ENCODE measurements at regions not wholly inside any gene's neighbourhood (a gene's known extent, or its start where the extent isn't known, plus 50 kb on each side); places are given as distances from the start of the nearest gene placed in this dataset.

- Mint-ChIP-seq H3K4me1 (no peaks in the 10 kb centered on the region), H3K27me3 (no peaks in the 10 kb centered on the region), H3K36me3 (no peaks in the 10 kb centered on the region), H3K4me3 (no peak overlapping the region), H3K27ac (no peak overlapping the region), H3K9me3 (peaks cover 0 to 6% (median 0%) of the 10 kb centered on the region in 9 donors)
- no peak for ATAC-seq
- POLR2A ChIA-PET, result no interaction called here
- no peak for DNase-seq
Observed at GRCh38 chr2:66704786-66705185, 269.9 kb downstream of the MEIS1 start.

- Mint-ChIP-seq H3K4me1 (no peaks in the 10 kb centered on the region), H3K27me3 (peaks cover 0 to 2% (median 0%) of the 10 kb centered on the region in 5 donors), H3K36me3 (no peaks in the 10 kb centered on the region), H3K9me3 (peaks cover 0 to 13% (median 0%) of the 10 kb centered on the region in 9 donors), H3K27ac (no peak overlapping the region), H3K4me3 (no peak overlapping the region)
- DNase-seq, result no peak
- ATAC-seq, result no peak
- POLR2A ChIA-PET, result no interaction called here
Observed at GRCh38 chr2:66714610-66715009, 279.7 kb downstream of the MEIS1 start.

GRCh38 chr2:66717218-66717905, 282.4 kb downstream of the MEIS1 start:
- H3K27me3 Mint-ChIP-seq, result peaks cover 0 to 2% (median 0%) of the 10 kb centered on the region in 5 donors
- ATAC-seq (no peak), DNase-seq (no peak)
- H3K4me1 Mint-ChIP-seq, result no peaks in the 10 kb centered on the region
- H3K36me3 Mint-ChIP-seq, result no peaks in the 10 kb centered on the region
- no peak overlapping the region for H3K4me3 Mint-ChIP-seq
- POLR2A ChIA-PET, result no interaction called here
- no peak overlapping the region for H3K27ac Mint-ChIP-seq
- peaks cover 0 to 13% (median 2%) of the 10 kb centered on the region in 9 donors for H3K9me3 Mint-ChIP-seq

GRCh38 chr2:66717973-66718372, 283.0 kb downstream of the MEIS1 start:
- ATAC-seq (no peak), DNase-seq (no peak)
- Mint-ChIP-seq H3K9me3 (peaks cover 0 to 20% (median 2%) of the 10 kb centered on the region in 9 donors), H3K27me3 (peaks cover 0 to 2% (median 0%) of the 10 kb centered on the region in 5 donors), H3K4me1 (no peaks in the 10 kb centered on the region), H3K36me3 (no peaks in the 10 kb centered on the region), H3K4me3 (no peak overlapping the region), H3K27ac (no peak overlapping the region)
- POLR2A ChIA-PET, result no interaction called here

GRCh38 chr2:66721776-66722175, 286.9 kb downstream of the MEIS1 start:
- H3K4me1 Mint-ChIP-seq, result no peaks in the 10 kb centered on the region
- POLR2A ChIA-PET, result no interaction called here
- H3K36me3 Mint-ChIP-seq, result no peaks in the 10 kb centered on the region
- H3K9me3 Mint-ChIP-seq, result peaks cover 0 to 37% (median 2%) of the 10 kb centered on the region in 9 donors
- H3K27ac Mint-ChIP-seq, result no peak overlapping the region
- peaks cover 0 to 2% (median 0%) of the 10 kb centered on the region in 5 donors for H3K27me3 Mint-ChIP-seq
- H3K4me3 Mint-ChIP-seq, result no peak overlapping the region
- ATAC-seq (no peak), DNase-seq (no peak)

GRCh38 chr2:66724241-66724640, 289.3 kb downstream of the MEIS1 start:
- ATAC-seq, result no peak
- POLR2A ChIA-PET, result no interaction called here

GRCh38 chr2:66729416-66730330, 294.7 kb downstream of the MEIS1 start:
- Mint-ChIP-seq H3K4me3 (no peak overlapping the region), H3K4me1 (no peaks in the 10 kb centered on the region), H3K27ac (no peak overlapping the region), H3K36me3 (no peaks in the 10 kb centered on the region), H3K27me3 (peaks cover 0 to 2% (median 0%) of the 10 kb centered on the region in 5 donors), H3K9me3 (peaks cover 0 to 10% (median under 1%) of the 10 kb centered on the region in 9 donors)
- ATAC-seq, result no peak
- POLR2A ChIA-PET, result no interaction called here
- no peak for DNase-seq

More at GRCh38 chr2:66724241-66724640, 289.3 kb downstream of the MEIS1 start:
- H3K27me3 Mint-ChIP-seq, result peaks cover 0 to 2% (median 0%) of the 10 kb centered on the region in 5 donors
- no peak for DNase-seq
- no peaks in the 10 kb centered on the region for H3K36me3 Mint-ChIP-seq
- no peaks in the 10 kb centered on the region for H3K4me1 Mint-ChIP-seq
- no peak overlapping the region for H3K4me3 Mint-ChIP-seq
- H3K9me3 Mint-ChIP-seq, result peaks cover 0 to 24% (median 2%) of the 10 kb centered on the region in 9 donors
- H3K27ac Mint-ChIP-seq, result peak overlapping the region in 1 of 10 donors; percentile 47

- Mint-ChIP-seq H3K36me3 (no peaks in the 10 kb centered on the region), H3K4me3 (no peak overlapping the region), H3K27me3 (peaks cover 0 to under 1% (median 0%) of the 10 kb centered on the region in 5 donors), H3K4me1 (no peaks in the 10 kb centered on the region), H3K9me3 (peaks cover 0 to 10% (median 0%) of the 10 kb centered on the region in 9 donors), H3K27ac (no peak overlapping the region)
- DNase-seq, result no peak
- ATAC-seq, result no peak
- POLR2A ChIA-PET, result no interaction called here
Observed at GRCh38 chr2:66730441-66730840, 295.5 kb downstream of the MEIS1 start.

GRCh38 chr2:66733364-66733999, 298.6 kb downstream of the MEIS1 start:
- no peak overlapping the region for H3K4me3 Mint-ChIP-seq
- H3K27ac Mint-ChIP-seq, result no peak overlapping the region
- H3K9me3 Mint-ChIP-seq, result peaks cover 0 to 11% (median 0%) of the 10 kb centered on the region in 9 donors
- no peak for DNase-seq
- H3K36me3 Mint-ChIP-seq, result no peaks in the 10 kb centered on the region
- POLR2A ChIA-PET, result no interaction called here
- no peak for ATAC-seq
- H3K27me3 Mint-ChIP-seq, result no peaks in the 10 kb centered on the region
- H3K4me1 Mint-ChIP-seq, result no peaks in the 10 kb centered on the region

GRCh38 chr2:66748939-66749338, 314.0 kb downstream of the MEIS1 start:
- peaks cover 0 to 6% (median 0%) of the 10 kb centered on the region in 9 donors for H3K9me3 Mint-ChIP-seq

GRCh38 chr2:66749566-66749965, 314.6 kb downstream of the MEIS1 start:
- H3K36me3 Mint-ChIP-seq, result no peaks in the 10 kb centered on the region
- POLR2A ChIA-PET, result no interaction called here
- H3K4me1 Mint-ChIP-seq, result no peaks in the 10 kb centered on the region
- peaks cover 0 to 9% (median 0%) of the 10 kb centered on the region in 9 donors for H3K9me3 Mint-ChIP-seq
- H3K27me3 Mint-ChIP-seq, result peaks cover 0 to 8% (median 0%) of the 10 kb centered on the region in 5 donors
- ATAC-seq (no peak), DNase-seq (no peak)
- no peak overlapping the region for H3K4me3 Mint-ChIP-seq
- H3K27ac Mint-ChIP-seq, result no peak overlapping the region

More at GRCh38 chr2:66748939-66749338, 314.0 kb downstream of the MEIS1 start:
- H3K4me1 Mint-ChIP-seq, result no peaks in the 10 kb centered on the region
- POLR2A ChIA-PET, result no interaction called here
- H3K27me3 Mint-ChIP-seq, result peaks cover 0 to 8% (median 0%) of the 10 kb centered on the region in 5 donors
- ATAC-seq (no peak), DNase-seq (no peak)
- no peak overlapping the region for H3K4me3 Mint-ChIP-seq
- no peak overlapping the region for H3K27ac Mint-ChIP-seq
- H3K36me3 Mint-ChIP-seq, result no peaks in the 10 kb centered on the region

- H3K36me3 Mint-ChIP-seq, result peaks cover 0 to 9% (median 0%) of the 10 kb centered on the region in 3 donors
- no peak overlapping the region for H3K4me3 Mint-ChIP-seq
- DNase-seq (no peak), ATAC-seq (no peak)
- no peaks in the 10 kb centered on the region for H3K4me1 Mint-ChIP-seq
- peaks cover 0 to under 1% (median 0%) of the 10 kb centered on the region in 5 donors for H3K27me3 Mint-ChIP-seq
- no peak overlapping the region for H3K27ac Mint-ChIP-seq
- POLR2A ChIA-PET, result no interaction called here
- H3K9me3 Mint-ChIP-seq, result peaks cover 0 to 14% (median 3%) of the 10 kb centered on the region in 9 donors
Observed at GRCh38 chr2:66753257-66753656, 318.3 kb downstream of the MEIS1 start.

GRCh38 chr2:66753660-66754059, 318.7 kb downstream of the MEIS1 start:
- peaks cover 0 to 9% (median 0%) of the 10 kb centered on the region in 3 donors for H3K36me3 Mint-ChIP-seq
- H3K27me3 Mint-ChIP-seq, result peaks cover 0 to 2% (median 0%) of the 10 kb centered on the region in 5 donors
- peaks cover 0 to 14% (median 3%) of the 10 kb centered on the region in 9 donors for H3K9me3 Mint-ChIP-seq
- ATAC-seq (no peak), DNase-seq (no peak)
- no peaks in the 10 kb centered on the region for H3K4me1 Mint-ChIP-seq
- no peak overlapping the region for H3K4me3 Mint-ChIP-seq
- POLR2A ChIA-PET, result no interaction called here
- H3K27ac Mint-ChIP-seq, result no peak overlapping the region

All from naive thymus-derived CD8-positive, alpha-beta T cell (primary cell).